DMS114 treated with DMSO at 0.1 percent for 48 hours (cell line): ENCODE measurements at regions not wholly inside any gene's neighbourhood (a gene's known extent, or its start where the extent isn't known, plus 50 kb on each side); places are given as distances from the start of the nearest gene placed in this dataset.

ENCODE experiments used
- DNase-seq: peaks from one replicate; lab custom pipeline; 2025; ENCODE audit not compliant: unreplicated experiment; lab: John Stamatoyannopoulos, UW

- no peak for DNase-seq
Measured at GRCh38 chr10:117635826-117636225, 93.3 kb downstream of the EMX2 start.

DNA sequence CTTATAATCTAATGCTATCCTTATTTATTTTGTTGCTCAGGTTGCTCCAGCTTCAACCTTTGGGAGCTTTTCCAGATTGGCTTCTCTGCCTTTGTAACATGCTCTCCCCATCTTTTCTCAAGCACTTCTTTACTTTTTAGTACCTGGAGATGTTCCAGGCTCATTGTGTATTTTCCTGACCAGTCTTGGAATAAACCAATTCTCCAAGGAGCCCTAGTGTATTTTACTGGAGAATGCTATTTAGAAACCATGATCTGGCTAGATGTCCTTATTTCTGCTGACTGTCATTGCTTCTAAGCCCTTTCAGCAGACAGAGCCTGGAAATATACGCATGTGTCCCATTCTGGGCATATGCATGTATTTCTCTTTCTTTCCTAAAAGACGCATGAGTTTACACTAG lies 95.7 kb downstream of the EMX2 start:
- DNase-seq: no peak

DNA sequence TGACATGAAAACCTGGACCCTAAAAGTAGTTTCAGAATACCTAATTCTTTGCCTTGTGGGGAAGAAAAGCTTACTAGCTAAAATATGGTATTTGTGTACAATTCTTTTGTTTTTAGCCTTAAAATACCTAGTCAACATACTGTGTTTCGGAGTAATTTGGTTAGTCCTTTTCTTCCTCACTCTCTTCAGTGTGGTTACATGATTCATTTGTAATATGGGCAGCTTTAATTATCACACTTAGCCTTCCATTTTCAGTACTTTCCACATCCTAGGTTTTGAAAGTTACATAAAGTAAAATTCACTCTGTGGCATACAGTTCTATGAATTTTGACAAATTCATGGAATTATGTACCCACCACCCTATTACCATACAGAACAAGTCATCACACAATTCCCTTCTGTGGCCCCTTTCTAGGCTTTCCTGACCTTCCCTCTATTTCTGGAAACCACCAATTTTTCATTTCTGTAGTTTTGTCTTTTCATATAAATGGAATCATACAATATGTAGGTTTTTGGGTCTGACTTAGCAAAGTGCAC lies 96.2 kb downstream of the EMX2 start:
- no peak for DNase-seq

DNA sequence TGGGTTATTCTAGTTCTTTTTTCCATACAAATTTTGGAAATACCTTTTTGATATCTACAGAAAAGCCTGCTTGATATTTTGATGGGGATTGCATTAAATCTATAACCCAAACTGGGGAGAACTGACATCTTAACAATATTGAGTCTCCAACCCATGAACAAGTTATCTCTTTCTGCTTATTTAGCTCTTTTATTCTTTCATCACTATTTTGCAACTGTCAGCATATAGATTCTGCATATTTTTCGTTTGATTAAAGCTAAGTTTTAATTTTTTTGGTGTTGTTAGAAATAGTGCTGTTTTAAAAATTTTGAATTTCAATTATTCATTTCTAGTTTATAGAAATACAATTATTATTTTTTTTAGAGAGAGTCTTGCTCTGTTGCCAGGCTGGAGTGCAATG lies 97.9 kb downstream of the EMX2 start:
- DNase-seq: no peak

DNA sequence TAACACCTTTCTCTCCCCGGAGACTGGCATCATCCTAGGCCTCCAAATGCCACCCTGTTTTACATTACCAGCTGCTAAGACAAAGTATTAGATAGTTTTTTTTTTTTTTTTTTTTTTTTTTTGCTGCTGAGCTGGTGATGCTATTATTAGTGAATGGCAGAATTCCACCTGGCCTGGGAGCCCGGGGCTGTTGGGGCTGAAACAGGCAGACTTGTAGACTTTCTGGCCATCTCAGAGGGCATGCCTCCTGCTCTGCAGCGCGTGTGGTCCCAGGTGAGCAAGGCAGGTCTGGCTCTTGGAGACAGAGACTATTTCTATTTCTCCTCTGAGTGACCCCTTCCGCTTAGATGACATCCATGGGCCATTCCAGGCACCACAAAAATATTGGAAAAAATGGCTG lies 104.2 kb downstream of the EMX2 start:
- DNase-seq: no peak

GRCh38 chr10:117647306-117647705 lies 104.8 kb downstream of the EMX2 start:
- no peak for DNase-seq

DNA sequence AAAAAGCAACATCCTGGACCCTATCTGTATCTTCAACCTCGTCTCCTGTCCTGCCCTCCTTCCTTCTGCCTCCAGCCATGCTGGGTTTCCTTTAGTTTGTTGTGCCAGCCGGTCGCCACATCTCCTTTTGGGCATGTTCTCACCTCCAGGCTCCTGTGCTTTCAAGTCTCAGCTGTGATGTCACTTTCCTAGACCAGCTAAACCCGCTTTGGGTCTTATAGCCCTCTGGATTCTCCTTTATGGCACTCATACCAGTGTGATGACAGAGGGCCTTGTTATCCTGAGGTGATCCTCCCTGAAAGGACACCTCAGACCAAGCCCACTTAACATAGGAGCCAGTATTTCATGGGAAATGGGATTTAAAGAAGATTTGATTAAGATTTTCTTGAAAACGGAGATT lies 108.6 kb downstream of the EMX2 start:
- no peak for DNase-seq

DNA sequence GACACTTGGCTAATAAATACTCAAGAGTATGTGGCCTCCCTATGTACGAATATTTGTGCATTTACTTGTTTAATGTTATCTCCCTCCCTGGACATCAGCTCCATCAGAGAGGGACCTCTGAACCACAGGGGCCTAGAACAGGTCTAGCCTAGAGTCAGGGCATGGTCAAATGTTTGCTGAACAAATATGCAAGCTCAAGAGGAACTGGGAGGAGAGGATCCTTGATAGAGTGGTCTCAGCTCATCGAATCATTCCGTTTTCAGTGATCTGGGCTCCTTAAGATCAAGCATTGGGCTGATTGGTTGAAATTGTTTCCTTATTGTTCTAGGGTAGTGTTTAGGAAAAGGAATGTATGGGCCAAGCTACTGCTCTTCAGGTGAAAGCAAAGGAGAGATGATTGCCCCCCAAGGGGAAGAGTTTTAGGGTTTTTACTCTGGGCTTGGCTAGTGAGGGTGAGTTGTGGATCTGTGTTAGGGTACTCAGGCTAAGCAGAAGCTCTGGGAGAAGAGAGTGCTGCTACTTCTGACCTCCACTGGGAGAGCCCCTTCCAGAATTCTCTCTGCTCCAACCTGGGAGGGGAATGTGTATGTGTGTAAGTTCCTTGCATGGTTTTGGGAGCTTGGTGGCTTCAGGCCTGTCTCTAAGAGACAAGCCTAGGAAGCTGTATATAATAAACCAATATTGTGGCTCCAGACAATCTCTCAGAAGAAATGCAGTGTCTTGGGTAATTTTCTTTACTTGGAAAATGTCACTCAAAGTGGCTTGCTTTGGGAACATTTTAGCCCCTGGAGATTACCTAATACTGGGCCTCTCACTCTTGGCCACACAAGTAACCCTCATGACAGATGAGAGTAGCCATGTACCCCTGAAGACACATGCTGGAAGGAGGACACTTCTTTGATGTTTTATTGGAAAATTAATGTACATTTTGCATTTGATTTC lies 110.0 kb downstream of the EMX2 start:
- DNase-seq: no peak

- no peak for DNase-seq
Measured at GRCh38 chr10:117653170-117653515, 110.6 kb downstream of the EMX2 start.

DNA sequence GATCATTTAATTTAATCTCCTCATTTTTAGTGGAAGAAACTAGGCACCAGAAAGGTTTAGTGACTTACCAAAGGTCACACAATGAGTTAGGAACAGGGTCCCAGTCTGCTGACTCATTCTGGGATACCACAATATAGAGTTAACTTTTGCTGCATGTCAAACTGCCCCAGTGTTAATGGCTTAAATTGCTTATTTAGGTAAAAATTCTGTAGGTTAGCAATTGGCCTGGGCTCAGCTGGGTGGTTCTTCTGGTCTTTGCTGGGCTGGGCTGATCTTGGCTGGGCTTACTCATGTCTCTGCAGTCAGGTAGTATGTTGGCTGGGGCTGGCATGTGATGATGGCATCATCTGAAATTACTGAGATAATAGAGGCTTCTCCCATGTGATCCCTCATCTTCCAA lies 111.6 kb downstream of the EMX2 start:
- no peak for DNase-seq

- DNase-seq: no peak
Measured at GRCh38 chr10:117656385-117657367, 114.1 kb downstream of the EMX2 start.

GRCh38 chr10:117661316-117661715 lies 118.8 kb downstream of the EMX2 start:
- no peak for DNase-seq

- DNase-seq: no peak
Measured at GRCh38 chr10:117662126-117662525, 119.6 kb downstream of the EMX2 start.

- DNase-seq: no peak
Measured at GRCh38 chr10:117662751-117663540, 120.4 kb downstream of the EMX2 start.

GRCh38 chr10:117663750-117664149 lies 121.2 kb downstream of the EMX2 start:
- DNase-seq: no peak

DNA sequence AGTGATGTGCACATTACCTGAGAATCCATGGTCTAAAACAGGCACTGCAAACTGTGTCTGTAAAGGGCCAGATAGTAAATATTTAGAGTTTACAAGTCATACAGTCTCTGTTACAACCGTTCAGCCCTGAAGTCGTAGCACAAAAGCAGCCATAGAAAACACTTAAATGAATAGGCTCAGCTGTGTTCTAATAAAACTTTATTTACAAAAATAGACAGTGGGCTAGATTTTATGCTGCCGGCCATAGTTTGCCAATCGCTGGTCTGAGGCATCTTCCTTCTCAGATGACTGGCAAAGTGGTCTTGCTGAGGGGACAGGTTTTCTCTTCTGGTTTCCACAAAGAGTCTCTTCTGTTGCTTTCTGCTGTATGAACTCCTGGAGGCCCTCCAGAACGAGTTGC lies 121.7 kb downstream of the EMX2 start:
- DNase-seq: no peak

DNA sequence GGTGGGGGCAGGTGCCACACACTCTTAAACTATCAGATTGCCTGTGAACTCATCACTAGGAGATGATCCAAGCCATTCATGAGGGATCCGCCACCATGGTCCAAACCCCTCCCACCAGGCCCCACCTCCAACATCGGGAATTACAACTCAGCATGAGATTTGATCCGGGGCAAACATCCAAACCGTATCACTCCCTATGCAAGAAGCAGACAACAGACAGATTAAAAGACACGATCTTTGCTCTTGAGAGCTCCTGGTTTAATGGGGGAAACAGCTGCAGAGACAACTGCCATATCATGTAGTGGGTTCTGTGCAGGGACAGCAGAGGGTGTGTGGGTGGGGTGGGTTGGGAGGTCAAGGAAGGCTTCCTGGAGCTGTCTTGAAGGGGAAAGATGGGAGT lies 123.6 kb downstream of the EMX2 start:
- DNase-seq: no peak

DNA sequence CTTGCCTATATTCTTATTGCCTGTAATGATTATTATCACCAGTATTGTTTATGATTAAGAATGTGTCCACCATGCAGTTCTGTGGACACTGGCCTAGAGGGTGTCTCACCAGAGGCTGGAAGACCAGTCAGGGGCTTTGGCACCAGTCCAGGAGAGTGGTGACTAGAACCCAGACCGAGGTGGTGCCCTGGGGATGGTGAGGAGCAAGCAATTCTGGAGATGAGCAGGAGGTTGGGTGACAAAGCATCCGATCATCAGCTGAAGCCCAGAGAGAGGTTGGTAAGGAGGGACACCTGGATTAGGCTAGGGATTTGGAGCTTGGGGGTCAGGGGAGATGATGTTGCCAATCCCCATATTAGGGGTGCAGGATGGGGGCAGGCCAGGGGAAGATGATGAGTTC lies 124.4 kb downstream of the EMX2 start:
- DNase-seq: no peak

DNA sequence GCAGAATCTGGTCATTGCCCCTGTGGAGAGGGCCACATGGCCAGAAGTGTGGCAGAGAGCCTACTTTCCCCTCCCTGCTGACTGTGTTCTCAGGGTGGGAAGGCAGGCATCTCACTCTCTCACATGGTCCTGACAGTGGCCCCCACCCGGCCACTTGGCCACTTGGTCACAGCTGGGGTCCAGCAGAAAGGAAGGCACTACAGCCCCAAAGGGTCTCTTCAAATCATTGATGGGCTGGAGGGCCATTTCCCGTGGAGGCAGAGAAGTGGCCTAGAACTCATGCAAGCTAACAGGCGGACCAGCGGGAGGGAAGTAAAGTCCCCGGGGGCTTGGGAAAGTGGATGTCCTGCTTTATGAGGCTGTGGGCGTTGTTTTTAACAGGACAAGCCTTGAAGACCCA lies 125.3 kb downstream of the EMX2 start:
- DNase-seq: no peak

GRCh38 chr10:117668327-117669008 lies 125.9 kb downstream of the EMX2 start:
- no peak for DNase-seq
